HG03103 (cell line): ENCODE measurements at regions not wholly inside any gene's neighbourhood (a gene's known extent, or its start where the extent isn't known, plus 50 kb on each side); places are given as distances from the start of the nearest gene placed in this dataset.

Experiments used
- ATAC-seq: cut with Tn5 transposase; IDR thresholded peaks from one replicate; pipeline ENCODE4 v1.9.1; 2021; ENCODE audit warnings: low read depth; ENCODE audit not compliant: unreplicated experiment

GRCh38 chr2:117693651-117694050 lies 120.8 kb upstream of the DDX18 start:
- no peak for ATAC-seq

GRCh38 chr2:117698287-117698686 lies 116.2 kb upstream of the DDX18 start:
- ATAC-seq, result no peak

GRCh38 chr2:117698819-117699218 lies 115.7 kb upstream of the DDX18 start:
- no peak for ATAC-seq

- no peak for ATAC-seq
Measured at GRCh38 chr2:117700471-117700870, 114.0 kb upstream of the DDX18 start.

- no peak for ATAC-seq
Measured at GRCh38 chr2:117701365-117701764, 113.1 kb upstream of the DDX18 start.

GRCh38 chr2:117702098-117702497 lies 112.4 kb upstream of the DDX18 start:
- no peak for ATAC-seq

GRCh38 chr2:117703858-117704257 lies 110.6 kb upstream of the DDX18 start:
- no peak for ATAC-seq

- ATAC-seq, result no peak
Measured at GRCh38 chr2:117704818-117705217, 109.7 kb upstream of the DDX18 start.

- ATAC-seq, result no peak
Measured at GRCh38 chr2:117707874-117708273, 106.6 kb upstream of the DDX18 start.

- no peak for ATAC-seq
Measured at GRCh38 chr2:117712684-117713083, 101.8 kb upstream of the DDX18 start.

- ATAC-seq, result no peak
Measured at GRCh38 chr2:117714110-117714509, 100.4 kb upstream of the DDX18 start.

- ATAC-seq, result no peak
Measured at GRCh38 chr2:117714745-117715417, 99.6 kb upstream of the DDX18 start.

GRCh38 chr2:117716505-117716904 lies 98.0 kb upstream of the DDX18 start:
- ATAC-seq, result no peak

GRCh38 chr2:117717072-117717471 lies 97.4 kb upstream of the DDX18 start:
- no peak for ATAC-seq

- ATAC-seq, result no peak
Measured at GRCh38 chr2:117718048-117718447, 96.4 kb upstream of the DDX18 start.

- no peak for ATAC-seq
Measured at GRCh38 chr2:117720765-117721164, 93.7 kb upstream of the DDX18 start.

- no peak for ATAC-seq
Measured at GRCh38 chr2:117723483-117723882, 91.0 kb upstream of the DDX18 start.

GRCh38 chr2:117723888-117724434 lies 90.5 kb upstream of the DDX18 start:
- no peak for ATAC-seq

GRCh38 chr2:117726747-117727146 lies 87.7 kb upstream of the DDX18 start:
- no peak for ATAC-seq

- no peak for ATAC-seq
Measured at GRCh38 chr2:117737846-117738245, 76.6 kb upstream of the DDX18 start.

- ATAC-seq, result no peak
Measured at GRCh38 chr2:117738991-117739839, 75.3 kb upstream of the DDX18 start.

- no peak for ATAC-seq
Measured at GRCh38 chr2:117745537-117745936, 69.0 kb upstream of the DDX18 start.
